K562 (cell line): ENCODE measurements at regions not wholly inside any gene's neighbourhood (a gene's known extent, or its start where the extent isn't known, plus 50 kb on each side); places are given as distances from the start of the nearest gene placed in this dataset.

Experiments
- CREBBP ChIP-seq: IDR thresholded peaks from one replicate; pipeline ENCODE4 v1.6.1; 2012; ENCODE audit warnings: low read depth, mild to moderate bottlenecking, control low read depth, inconsistent platforms, low read length
- FOXM1 ChIP-seq, 2 experiments: fragments of 450-650 bp in 1 of 2; sonication (generic) in 1 of 2; formaldehyde crosslinking in 1 of 2; IDR thresholded peaks; 2 replicates each; pipeline versions ENCODE4 v1.6.1 to v1.9.0; 2017 to 2022; ENCODE audit warnings: low read depth in 2 of 2, mild to moderate bottlenecking in 2 of 2, missing genetic modification reagents in 1 of 2, moderate library complexity in 1 of 2
- ILK ChIP-seq: fragments of 450-650 bp; IDR thresholded peaks from 2 replicates; pipeline ENCODE4 v1.6.1; 2016; ENCODE audit warnings: missing genetic modification characterization, low read depth, mild to moderate bottlenecking, missing compliant biosample characterization, moderate library complexity, borderline replicate concordance
- KAT7 ChIP-seq: sonication (generic); formaldehyde crosslinking; IDR thresholded peaks from 2 replicates; pipeline ENCODE4 v1.8.0; 2022; ENCODE audit warnings: missing genetic modification reagents, mild to moderate bottlenecking, borderline replicate concordance
- KDM2B ChIP-seq: fragments of 250-450 bp; sonication (Bioruptor Pico); IDR thresholded peaks from 2 replicates; pipeline ENCODE4 v1.8.0; 2021; ENCODE audit warnings: mild to moderate bottlenecking, moderate library complexity
- MEF2A ChIP-seq: IDR thresholded peaks from 2 replicates; pipeline ENCODE4 v1.6.1; 2011; ENCODE audit warnings: low read depth, mild to moderate bottlenecking, low read length, moderate library complexity; ENCODE audit not compliant: control insufficient read depth
- SMAD2 ChIP-seq: fragments of 150-350 bp; IDR thresholded peaks from 2 replicates; pipeline ENCODE4 v1.6.1; 2014; ENCODE audit warnings: low read depth, mild to moderate bottlenecking, low read length
- TCF7 ChIP-seq: sonication (generic); IDR thresholded peaks from 2 replicates; pipeline ENCODE4 v1.6.1; 2016; ENCODE audit warnings: antibody characterized with exemption, borderline replicate concordance
- TF ChIP-seq, protein P1 (sequence below): fragments of 200-400 bp; formaldehyde crosslinking; IDR thresholded peaks from 2 replicates; pipeline ENCODE4 v1.6.1; 2017; ENCODE audit warnings: mild to moderate bottlenecking, low read depth, low read length, moderate library complexity
- TF ChIP-seq, protein P2 (sequence below): fragments of 450-650 bp; IDR thresholded peaks from 2 replicates; pipeline ENCODE4 v1.7.0; 2016; ENCODE audit warnings: borderline replicate concordance
- TF ChIP-seq, protein P3 (sequence below): fragments of 250-450 bp; sonication (Bioruptor Pico); IDR thresholded peaks from 2 replicates; pipeline ENCODE4 v1.4.0; 2020; ENCODE audit warnings: mild to moderate bottlenecking
- TF ChIP-seq, protein P4 (sequence below): fragments of 450-650 bp; IDR thresholded peaks from 2 replicates; pipeline ENCODE4 v1.6.1; 2016
- TF ChIP-seq, protein P5 (sequence below): fragments of 250-450 bp; sonication (Bioruptor Pico); IDR thresholded peaks from 2 replicates; pipeline ENCODE4 v1.4.0; 2020; ENCODE audit warnings: mild to moderate bottlenecking, moderate library complexity
- TF ChIP-seq, protein P6 (sequence below): sonication (generic); formaldehyde crosslinking; IDR thresholded peaks from 2 replicates; pipeline ENCODE4 v1.8.0; 2022; ENCODE audit warnings: mild to moderate bottlenecking, missing genetic modification reagents

DNA sequence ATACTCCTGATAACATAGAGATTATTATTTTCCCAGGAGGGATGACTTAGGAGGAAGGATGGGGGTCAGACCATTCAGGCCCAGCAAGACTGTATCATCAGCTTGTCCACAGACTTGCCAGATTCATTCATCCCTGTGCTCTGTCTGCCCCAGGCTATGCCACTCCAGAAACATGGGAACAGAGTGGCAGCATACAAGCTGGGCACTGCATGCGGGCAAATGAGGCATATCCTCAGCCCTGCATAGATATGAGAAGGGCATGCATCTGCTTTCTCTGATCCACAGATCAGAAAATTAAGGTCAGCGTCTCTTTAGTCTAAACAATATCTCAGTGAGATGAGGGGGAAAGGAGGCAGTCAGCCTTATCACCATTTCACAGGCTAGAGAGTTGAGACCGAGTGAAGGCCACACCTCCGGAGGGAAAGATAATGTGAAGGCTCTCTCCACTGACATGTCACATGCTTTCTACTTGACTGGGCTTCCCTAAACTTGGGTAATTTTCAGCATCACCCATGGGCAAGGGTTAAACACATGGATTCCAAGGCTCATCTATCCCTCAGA is 140.5 kb downstream of the TFAP2B start (continued):
- TF ChIP-seq, protein P1, sequence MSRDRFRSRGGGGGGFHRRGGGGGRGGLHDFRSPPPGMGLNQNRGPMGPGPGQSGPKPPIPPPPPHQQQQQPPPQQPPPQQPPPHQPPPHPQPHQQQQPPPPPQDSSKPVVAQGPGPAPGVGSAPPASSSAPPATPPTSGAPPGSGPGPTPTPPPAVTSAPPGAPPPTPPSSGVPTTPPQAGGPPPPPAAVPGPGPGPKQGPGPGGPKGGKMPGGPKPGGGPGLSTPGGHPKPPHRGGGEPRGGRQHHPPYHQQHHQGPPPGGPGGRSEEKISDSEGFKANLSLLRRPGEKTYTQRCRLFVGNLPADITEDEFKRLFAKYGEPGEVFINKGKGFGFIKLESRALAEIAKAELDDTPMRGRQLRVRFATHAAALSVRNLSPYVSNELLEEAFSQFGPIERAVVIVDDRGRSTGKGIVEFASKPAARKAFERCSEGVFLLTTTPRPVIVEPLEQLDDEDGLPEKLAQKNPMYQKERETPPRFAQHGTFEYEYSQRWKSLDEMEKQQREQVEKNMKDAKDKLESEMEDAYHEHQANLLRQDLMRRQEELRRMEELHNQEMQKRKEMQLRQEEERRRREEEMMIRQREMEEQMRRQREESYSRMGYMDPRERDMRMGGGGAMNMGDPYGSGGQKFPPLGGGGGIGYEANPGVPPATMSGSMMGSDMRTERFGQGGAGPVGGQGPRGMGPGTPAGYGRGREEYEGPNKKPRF, result no peak
- TF ChIP-seq, protein P2, sequence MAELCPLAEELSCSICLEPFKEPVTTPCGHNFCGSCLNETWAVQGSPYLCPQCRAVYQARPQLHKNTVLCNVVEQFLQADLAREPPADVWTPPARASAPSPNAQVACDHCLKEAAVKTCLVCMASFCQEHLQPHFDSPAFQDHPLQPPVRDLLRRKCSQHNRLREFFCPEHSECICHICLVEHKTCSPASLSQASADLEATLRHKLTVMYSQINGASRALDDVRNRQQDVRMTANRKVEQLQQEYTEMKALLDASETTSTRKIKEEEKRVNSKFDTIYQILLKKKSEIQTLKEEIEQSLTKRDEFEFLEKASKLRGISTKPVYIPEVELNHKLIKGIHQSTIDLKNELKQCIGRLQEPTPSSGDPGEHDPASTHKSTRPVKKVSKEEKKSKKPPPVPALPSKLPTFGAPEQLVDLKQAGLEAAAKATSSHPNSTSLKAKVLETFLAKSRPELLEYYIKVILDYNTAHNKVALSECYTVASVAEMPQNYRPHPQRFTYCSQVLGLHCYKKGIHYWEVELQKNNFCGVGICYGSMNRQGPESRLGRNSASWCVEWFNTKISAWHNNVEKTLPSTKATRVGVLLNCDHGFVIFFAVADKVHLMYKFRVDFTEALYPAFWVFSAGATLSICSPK, result no peak
- TF ChIP-seq, protein P3, sequence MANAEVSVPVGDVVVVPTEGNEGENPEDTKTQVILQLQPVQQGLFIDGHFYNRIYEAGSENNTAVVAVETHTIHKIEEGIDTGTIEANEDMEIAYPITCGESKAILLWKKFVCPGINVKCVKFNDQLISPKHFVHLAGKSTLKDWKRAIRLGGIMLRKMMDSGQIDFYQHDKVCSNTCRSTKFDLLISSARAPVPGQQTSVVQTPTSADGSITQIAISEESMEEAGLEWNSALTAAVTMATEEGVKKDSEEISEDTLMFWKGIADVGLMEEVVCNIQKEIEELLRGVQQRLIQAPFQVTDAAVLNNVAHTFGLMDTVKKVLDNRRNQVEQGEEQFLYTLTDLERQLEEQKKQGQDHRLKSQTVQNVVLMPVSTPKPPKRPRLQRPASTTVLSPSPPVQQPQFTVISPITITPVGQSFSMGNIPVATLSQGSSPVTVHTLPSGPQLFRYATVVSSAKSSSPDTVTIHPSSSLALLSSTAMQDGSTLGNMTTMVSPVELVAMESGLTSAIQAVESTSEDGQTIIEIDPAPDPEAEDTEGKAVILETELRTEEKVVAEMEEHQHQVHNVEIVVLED (CRISPR knock-in tag), result no peak
- TF ChIP-seq TCF7, result no peak
- TF ChIP-seq CREBBP, result no peak
- TF ChIP-seq KDM2B, result no peak
- TF ChIP-seq FOXM1 (IDR thresholded peaks at IDR 0.05; ENCODE audit: low read depth), result peak; percentile 70; the same call in 1 of the 2 replicates
- TF ChIP-seq FOXM1 (CRISPR knock-in tag; IDR thresholded peaks at IDR 0.05; ENCODE audit: low read depth), result no peak
- TF ChIP-seq, protein P4, sequence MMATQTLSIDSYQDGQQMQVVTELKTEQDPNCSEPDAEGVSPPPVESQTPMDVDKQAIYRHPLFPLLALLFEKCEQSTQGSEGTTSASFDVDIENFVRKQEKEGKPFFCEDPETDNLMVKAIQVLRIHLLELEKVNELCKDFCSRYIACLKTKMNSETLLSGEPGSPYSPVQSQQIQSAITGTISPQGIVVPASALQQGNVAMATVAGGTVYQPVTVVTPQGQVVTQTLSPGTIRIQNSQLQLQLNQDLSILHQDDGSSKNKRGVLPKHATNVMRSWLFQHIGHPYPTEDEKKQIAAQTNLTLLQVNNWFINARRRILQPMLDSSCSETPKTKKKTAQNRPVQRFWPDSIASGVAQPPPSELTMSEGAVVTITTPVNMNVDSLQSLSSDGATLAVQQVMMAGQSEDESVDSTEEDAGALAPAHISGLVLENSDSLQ, result peak; percentile 76
- TF ChIP-seq, protein P5, sequence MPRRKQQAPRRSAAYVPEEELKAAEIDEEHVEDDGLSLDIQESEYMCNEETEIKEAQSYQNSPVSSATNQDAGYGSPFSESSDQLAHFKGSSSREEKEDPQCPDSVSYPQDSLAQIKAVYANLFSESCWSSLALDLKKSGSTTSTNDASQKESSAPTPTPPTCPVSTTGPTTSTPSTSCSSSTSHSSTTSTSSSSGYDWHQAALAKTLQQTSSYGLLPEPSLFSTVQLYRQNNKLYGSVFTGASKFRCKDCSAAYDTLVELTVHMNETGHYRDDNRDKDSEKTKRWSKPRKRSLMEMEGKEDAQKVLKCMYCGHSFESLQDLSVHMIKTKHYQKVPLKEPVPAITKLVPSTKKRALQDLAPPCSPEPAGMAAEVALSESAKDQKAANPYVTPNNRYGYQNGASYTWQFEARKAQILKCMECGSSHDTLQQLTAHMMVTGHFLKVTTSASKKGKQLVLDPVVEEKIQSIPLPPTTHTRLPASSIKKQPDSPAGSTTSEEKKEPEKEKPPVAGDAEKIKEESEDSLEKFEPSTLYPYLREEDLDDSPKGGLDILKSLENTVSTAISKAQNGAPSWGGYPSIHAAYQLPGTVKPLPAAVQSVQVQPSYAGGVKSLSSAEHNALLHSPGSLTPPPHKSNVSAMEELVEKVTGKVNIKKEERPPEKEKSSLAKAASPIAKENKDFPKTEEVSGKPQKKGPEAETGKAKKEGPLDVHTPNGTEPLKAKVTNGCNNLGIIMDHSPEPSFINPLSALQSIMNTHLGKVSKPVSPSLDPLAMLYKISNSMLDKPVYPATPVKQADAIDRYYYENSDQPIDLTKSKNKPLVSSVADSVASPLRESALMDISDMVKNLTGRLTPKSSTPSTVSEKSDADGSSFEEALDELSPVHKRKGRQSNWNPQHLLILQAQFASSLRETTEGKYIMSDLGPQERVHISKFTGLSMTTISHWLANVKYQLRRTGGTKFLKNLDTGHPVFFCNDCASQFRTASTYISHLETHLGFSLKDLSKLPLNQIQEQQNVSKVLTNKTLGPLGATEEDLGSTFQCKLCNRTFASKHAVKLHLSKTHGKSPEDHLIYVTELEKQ (CRISPR knock-in tag), result no peak
- no peak for TF ChIP-seq MEF2A
- TF ChIP-seq ILK (tag), result no peak
- no peak for TF ChIP-seq KAT7
- no peak for TF ChIP-seq SMAD2
- TF ChIP-seq, protein P6, sequence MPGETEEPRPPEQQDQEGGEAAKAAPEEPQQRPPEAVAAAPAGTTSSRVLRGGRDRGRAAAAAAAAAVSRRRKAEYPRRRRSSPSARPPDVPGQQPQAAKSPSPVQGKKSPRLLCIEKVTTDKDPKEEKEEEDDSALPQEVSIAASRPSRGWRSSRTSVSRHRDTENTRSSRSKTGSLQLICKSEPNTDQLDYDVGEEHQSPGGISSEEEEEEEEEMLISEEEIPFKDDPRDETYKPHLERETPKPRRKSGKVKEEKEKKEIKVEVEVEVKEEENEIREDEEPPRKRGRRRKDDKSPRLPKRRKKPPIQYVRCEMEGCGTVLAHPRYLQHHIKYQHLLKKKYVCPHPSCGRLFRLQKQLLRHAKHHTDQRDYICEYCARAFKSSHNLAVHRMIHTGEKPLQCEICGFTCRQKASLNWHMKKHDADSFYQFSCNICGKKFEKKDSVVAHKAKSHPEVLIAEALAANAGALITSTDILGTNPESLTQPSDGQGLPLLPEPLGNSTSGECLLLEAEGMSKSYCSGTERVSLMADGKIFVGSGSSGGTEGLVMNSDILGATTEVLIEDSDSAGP (CRISPR knock-in tag), result peak; percentile 31; the same call in 1 of the 2 replicates
